Neural progenitor cell (in vitro differentiated cells): ENCODE measurements at regions not wholly inside any gene's neighbourhood (a gene's known extent, or its start where the extent isn't known, plus 50 kb on each side); places are given as distances from the start of the nearest gene placed in this dataset.

Experiments used
- EZH2 ChIP-seq: fragments of 200-600 bp; sonication (generic); IDR thresholded peaks from 2 replicates; pipeline ENCODE4 v1.6.1; 2017; ENCODE audit warnings: antibody characterized with exemption, mild to moderate bottlenecking, moderate library complexity
- TF ChIP-seq, protein P1 (sequence below): fragments of 200-600 bp; sonication (generic); IDR thresholded peaks from 2 replicates; pipeline ENCODE4 v1.5.1; 2017; ENCODE audit warnings: antibody characterized with exemption, mild to moderate bottlenecking

DNA sequence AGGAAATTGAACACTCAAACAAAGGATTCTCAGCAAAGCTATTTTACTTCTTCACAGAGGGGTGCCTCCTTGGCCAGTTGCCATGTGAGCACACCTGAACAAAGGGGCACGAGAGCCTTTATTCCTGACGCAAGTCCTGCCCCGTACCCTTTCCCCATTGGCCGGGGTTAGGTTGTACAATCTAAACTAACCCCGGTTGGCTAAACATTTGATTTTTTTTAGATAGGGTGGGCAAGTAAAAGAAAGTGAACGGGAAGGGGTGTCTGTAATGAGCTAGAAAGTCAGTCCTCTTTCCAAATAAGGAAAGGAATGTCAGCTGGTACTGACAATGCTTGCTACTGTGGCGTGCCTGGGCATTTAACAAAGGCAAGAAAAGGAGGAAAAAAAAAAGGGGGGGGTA lies 135.5 kb upstream of the CDKN3 start:
- TF ChIP-seq, protein P1, sequence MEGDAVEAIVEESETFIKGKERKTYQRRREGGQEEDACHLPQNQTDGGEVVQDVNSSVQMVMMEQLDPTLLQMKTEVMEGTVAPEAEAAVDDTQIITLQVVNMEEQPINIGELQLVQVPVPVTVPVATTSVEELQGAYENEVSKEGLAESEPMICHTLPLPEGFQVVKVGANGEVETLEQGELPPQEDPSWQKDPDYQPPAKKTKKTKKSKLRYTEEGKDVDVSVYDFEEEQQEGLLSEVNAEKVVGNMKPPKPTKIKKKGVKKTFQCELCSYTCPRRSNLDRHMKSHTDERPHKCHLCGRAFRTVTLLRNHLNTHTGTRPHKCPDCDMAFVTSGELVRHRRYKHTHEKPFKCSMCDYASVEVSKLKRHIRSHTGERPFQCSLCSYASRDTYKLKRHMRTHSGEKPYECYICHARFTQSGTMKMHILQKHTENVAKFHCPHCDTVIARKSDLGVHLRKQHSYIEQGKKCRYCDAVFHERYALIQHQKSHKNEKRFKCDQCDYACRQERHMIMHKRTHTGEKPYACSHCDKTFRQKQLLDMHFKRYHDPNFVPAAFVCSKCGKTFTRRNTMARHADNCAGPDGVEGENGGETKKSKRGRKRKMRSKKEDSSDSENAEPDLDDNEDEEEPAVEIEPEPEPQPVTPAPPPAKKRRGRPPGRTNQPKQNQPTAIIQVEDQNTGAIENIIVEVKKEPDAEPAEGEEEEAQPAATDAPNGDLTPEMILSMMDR = no peak
- TF ChIP-seq EZH2 = no peak
